GM12864 (cell line): ENCODE measurements at regions not wholly inside any gene's neighbourhood (a gene's known extent, or its start where the extent isn't known, plus 50 kb on each side); places are given as distances from the start of the nearest gene placed in this dataset.

Experiments
- DNase-seq: peaks from one replicate; pipeline ENCODE4 v3.0.0-alpha.2; 2011; ENCODE audit warnings: low read depth
- H3K4me3 ChIP-seq: 2 replicates; pipeline ENCODE4 v1.5.1; 2011; ENCODE audit warnings: mild to moderate bottlenecking, low read depth, low read length, control low read depth
- TF ChIP-seq, protein P1 (sequence below): IDR thresholded peaks from 2 replicates; pipeline ENCODE4 v1.5.1; 2011; ENCODE audit warnings: low read depth, mild to moderate bottlenecking, moderate library complexity, low read length, control low read depth, inconsistent platforms; ENCODE audit errors: missing control alignments

DNA sequence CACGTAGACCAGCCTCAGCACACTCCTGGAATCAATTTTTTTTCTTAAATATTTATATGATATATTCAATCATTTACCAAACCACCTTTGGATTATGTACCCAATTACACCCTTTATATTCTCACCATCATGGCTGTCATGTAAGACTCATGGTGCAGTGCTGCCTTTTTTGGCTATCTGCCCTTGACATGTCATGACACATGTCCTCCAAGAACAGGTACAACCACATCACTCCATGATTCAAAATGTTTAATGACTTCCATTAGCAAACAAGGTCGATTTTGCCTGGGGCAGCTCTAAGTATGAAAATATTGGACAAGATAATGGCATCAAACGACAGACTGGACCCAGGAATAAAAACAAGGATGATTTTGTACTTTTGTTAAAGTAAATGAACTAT lies 861.1 kb upstream of the ADAMTS5 start:
- TF ChIP-seq, protein P1, sequence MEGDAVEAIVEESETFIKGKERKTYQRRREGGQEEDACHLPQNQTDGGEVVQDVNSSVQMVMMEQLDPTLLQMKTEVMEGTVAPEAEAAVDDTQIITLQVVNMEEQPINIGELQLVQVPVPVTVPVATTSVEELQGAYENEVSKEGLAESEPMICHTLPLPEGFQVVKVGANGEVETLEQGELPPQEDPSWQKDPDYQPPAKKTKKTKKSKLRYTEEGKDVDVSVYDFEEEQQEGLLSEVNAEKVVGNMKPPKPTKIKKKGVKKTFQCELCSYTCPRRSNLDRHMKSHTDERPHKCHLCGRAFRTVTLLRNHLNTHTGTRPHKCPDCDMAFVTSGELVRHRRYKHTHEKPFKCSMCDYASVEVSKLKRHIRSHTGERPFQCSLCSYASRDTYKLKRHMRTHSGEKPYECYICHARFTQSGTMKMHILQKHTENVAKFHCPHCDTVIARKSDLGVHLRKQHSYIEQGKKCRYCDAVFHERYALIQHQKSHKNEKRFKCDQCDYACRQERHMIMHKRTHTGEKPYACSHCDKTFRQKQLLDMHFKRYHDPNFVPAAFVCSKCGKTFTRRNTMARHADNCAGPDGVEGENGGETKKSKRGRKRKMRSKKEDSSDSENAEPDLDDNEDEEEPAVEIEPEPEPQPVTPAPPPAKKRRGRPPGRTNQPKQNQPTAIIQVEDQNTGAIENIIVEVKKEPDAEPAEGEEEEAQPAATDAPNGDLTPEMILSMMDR, result no peak
- no peak overlapping the region for H3K4me3 ChIP-seq
- DNase-seq, result no peak

DNA sequence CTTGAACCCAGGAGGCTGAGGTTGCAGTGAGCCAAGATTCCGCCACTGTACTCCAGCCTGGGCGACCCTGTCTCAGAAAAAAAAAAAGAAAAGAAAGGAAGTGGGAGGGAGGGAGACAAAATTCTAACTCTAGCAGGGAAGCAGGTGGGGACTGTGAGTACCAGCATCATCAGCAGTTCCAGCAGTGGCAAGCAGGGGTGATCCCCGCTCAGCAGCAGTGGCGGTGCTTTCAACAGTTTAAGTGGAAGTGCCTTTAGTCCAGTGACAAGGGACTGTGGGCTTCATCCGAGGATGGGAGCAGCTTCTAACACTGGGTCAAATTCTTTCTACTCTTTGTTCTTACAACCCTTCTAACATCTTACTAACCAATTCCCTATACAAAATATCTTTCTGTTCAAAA lies 858.1 kb upstream of the ADAMTS5 start:
- DNase-seq, result no peak
- no peak overlapping the region for H3K4me3 ChIP-seq
- TF ChIP-seq, protein P1, result no peak

DNA sequence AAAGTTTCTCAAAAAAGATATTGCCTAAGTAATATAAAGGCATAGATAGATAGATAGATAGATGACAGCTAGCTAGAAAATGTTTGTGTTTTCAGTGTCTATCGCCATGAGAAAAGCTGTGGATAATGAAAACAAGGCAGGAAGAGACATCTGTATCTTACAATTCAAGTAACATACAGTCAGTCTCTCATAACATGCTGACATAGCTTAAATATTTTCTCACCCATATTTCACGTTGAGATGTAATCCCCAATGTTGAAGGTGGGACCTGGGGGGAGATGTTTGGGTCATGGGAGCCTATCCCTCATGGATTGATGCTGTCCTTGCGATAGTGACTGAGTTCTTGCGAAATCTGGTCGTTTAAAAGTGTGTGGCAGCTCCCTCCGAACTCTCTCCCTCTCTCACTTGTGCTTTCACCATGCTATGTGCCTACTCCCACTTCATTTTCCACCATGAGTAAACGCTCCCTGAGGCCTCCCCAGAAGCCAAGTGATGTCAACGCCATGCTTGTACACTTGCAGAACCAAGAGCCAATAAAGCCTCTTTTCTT lies 856.8 kb upstream of the ADAMTS5 start:
- no peak for DNase-seq
- TF ChIP-seq, protein P1, result no peak
- no peak overlapping the region for H3K4me3 ChIP-seq

DNA sequence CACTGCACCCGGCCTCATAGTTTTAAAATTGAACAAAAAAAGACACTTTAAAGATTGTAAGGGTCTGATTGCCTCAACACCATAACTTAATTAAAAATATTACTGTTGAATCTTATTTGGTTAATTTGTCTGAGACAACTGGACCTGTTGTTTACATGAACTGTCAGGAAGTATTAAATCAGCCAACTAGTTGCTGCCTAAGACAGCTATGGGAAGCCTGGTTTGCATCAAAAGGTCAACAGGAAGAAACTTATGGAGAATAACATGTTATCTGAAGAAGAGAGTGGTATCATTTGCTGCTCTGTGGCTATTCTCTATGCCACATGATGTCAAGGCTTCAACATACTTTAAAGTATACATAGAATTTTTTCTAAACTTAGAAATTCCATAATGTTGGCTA lies 853.5 kb upstream of the ADAMTS5 start:
- TF ChIP-seq, protein P1, result no peak
- H3K4me3 ChIP-seq, result no peak overlapping the region
- no peak for DNase-seq

DNA sequence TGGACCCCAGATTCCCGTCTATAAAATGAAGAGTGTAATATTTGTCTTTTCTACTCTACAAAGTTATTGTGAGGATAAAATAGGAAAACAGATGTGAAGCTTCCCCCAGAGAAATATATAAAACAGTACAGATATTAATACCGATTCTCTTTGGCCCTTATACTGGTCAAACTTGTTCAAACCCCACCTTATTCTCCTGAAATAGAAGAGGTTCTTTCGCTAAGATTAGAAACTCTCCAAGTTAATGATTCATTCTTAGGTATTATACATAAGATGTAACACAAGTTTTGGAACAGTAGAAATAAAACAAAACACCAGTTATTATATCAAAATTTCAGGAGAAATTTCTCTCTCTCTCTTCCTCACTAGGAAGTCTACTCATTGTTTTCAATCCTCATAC lies 852.4 kb upstream of the ADAMTS5 start:
- TF ChIP-seq, protein P1, result no peak
- no peak for DNase-seq

DNA sequence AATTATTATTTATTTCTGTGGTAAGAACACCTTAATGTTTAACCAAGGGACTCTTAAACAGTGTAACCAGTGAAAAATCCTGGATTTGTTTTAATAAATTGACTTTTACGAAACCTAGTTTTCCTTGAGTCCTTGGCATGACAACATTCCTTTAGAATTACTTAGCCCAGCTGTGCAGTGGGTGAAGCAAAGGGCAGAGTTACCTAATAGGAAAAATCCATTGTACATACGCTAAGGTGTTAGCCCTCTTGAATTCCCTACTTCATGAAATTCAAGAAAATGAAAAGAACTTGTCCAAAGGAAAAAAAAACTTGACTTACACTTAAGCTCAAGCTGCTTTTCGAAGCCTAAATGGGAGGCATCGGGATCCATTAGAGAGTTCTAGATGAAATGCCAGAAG lies 852.0 kb upstream of the ADAMTS5 start:
- TF ChIP-seq, protein P1, result no peak

More for the DNA sequence above, 852.4 kb upstream of the ADAMTS5 start:
- no peak overlapping the region for H3K4me3 ChIP-seq

DNA sequence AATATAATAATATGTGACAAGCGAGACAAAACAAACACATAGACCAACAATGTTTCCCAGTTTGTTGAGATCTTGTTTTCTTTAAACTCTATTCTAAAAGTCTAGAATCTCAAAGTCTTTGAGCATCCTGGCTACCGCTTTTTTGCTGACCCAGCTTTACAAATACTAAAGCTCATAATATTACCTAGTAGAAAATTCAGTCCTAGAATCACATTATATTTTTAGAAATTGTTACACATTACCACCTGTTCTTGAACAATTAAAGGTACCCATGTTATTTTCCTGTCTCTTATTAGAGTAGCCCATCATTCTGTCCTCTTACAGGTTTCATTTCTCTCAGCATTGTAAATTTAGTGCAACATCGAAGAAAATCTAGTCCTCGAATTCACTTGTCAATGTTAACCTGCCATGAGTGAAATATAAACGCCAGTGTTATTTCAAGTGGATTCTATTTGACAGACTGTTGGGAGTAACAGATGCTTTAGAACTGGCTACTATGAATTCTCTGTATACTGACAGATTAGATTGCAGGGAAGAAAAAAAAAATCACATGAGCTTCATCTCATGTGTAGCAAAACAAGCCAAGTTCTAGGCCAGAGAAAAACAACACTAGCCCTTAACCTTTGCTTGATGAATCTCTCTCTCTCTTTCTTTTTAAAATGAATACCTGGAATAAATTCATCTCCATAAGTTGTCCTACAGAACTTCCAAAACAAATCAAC lies 851.2 kb upstream of the ADAMTS5 start:
- TF ChIP-seq, protein P1, result no peak
- no peak for DNase-seq
- no peak overlapping the region for H3K4me3 ChIP-seq

More for the DNA sequence above, 852.0 kb upstream of the ADAMTS5 start:
- H3K4me3 ChIP-seq, result no peak overlapping the region
- DNase-seq, result no peak
